Body of pancreas (tissue), 4 donors: ENCODE measurements at regions not wholly inside any gene's neighbourhood (a gene's known extent, or its start where the extent isn't known, plus 50 kb on each side); places are given as distances from the start of the nearest gene placed in this dataset.

ENCODE experiments used
- ATAC-seq: fragments of 150-250 bp; one replicate; pipeline ENCODE4 v1.9.1; 2016
- DNase-seq, 4 donors: peaks; one replicate each; pipeline ENCODE4 v3.0.0-alpha.2; 2019
- H3K27ac ChIP-seq, 4 donors: fragments of 200-600 bp; sonication (generic); 1 replicate in 3 of 4; 2 replicates in 1 of 4; pipeline versions ENCODE4 v1.5.1 to v1.6.1; 2016 to 2019; ENCODE audit warnings: mild to moderate bottlenecking in 1 of 4, mixed read lengths in 1 of 4, moderate library complexity in 1 of 4
- H3K27me3 ChIP-seq, 2 donors: fragments of 200-600 bp; sonication (generic); one replicate each; pipeline ENCODE4 v1.6.0; 2016; ENCODE audit warnings: mild to moderate bottlenecking in 1 of 2
- H3K36me3 ChIP-seq, 2 donors: fragments of 200-600 bp; sonication (generic); replicated peaks in 1 of 2; 2 replicates each; pipeline ENCODE4 v1.5.1; 2016; ENCODE audit warnings: low read depth in 2 of 2; ENCODE audit not compliant: insufficient read depth in 1 of 2
- H3K4me1 ChIP-seq: fragments of 200-600 bp; sonication (generic); one replicate; pipeline ENCODE4 v1.6.0; 2016
- H3K4me3 ChIP-seq, 2 donors: fragments of 200-600 bp; sonication (generic); 1 replicate in 1 of 2; 2 replicates in 1 of 2; pipeline ENCODE4 v1.5.1; 2016 to 2019
- H3K9me3 ChIP-seq, 3 donors: fragments of 200-600 bp; sonication (generic); 1 replicate in 2 of 3; 2 replicates in 1 of 3; pipeline ENCODE4 v1.5.1; 2016
- POLR2A ChIP-seq, 3 donors: fragments of 450-650 bp; IDR thresholded peaks; one replicate each; pipeline ENCODE4 v1.6.1; 2016; ENCODE audit warnings: antibody characterized with exemption in 3 of 3, mild to moderate bottlenecking in 2 of 3
- WGBS, 2 donors: methylation state at CpG; one replicate each; pipeline ENCODE4 v1.1.5; 2017; 5-methylcytosine and 5-hydroxymethylcytosine counted together
- intact Hi-C: fragments of 100-400 bp; cut with DNase I; formaldehyde crosslinking; loops from one replicate; pipeline ENCODE4 v1.15.1; 2023
- TF ChIP-seq, protein P1 (sequence below), 7 experiments: fragments of 450-650 bp in 4 of 7; fragments of 200-600 bp in 3 of 7; sonication (generic) in 3 of 7; IDR thresholded peaks; one replicate each; pipeline ENCODE4 v1.5.1; 2016 to 2019; ENCODE audit warnings: antibody characterized with exemption in 7 of 7

DNA sequence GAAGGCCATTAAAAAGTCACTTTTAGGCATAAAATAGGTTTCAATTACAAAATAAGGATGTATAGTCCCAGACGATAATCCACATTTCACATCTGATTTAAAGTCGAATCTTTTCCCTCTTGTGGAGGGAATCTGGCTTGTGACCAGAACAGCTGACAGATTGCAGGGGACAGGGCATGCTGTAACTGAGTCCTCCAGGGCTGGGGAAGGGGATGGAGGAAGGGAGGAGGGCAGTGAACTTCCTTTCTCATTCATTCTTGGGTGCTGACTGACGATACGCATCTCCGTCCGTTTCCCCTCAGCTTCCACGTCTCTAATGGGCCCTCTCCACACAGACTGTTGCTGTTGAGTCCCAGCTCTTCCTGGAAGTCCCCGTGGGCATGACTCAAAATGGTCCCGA is 108.1 kb upstream of the CSF3R start:
- TF ChIP-seq, protein P1, sequence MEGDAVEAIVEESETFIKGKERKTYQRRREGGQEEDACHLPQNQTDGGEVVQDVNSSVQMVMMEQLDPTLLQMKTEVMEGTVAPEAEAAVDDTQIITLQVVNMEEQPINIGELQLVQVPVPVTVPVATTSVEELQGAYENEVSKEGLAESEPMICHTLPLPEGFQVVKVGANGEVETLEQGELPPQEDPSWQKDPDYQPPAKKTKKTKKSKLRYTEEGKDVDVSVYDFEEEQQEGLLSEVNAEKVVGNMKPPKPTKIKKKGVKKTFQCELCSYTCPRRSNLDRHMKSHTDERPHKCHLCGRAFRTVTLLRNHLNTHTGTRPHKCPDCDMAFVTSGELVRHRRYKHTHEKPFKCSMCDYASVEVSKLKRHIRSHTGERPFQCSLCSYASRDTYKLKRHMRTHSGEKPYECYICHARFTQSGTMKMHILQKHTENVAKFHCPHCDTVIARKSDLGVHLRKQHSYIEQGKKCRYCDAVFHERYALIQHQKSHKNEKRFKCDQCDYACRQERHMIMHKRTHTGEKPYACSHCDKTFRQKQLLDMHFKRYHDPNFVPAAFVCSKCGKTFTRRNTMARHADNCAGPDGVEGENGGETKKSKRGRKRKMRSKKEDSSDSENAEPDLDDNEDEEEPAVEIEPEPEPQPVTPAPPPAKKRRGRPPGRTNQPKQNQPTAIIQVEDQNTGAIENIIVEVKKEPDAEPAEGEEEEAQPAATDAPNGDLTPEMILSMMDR (IDR thresholded peaks at IDR 0.05) = no peak
- TF ChIP-seq POLR2A (IDR thresholded peaks at IDR 0.05) = no peak
- DNase-seq (no peak), ATAC-seq (no peak)
- Histone ChIP-seq H3K4me3 (no peak overlapping the region), H3K27ac (no peak overlapping the region), H3K9me3 (no peaks in the 10 kb centered on the region), H3K4me1 (no peaks in the 10 kb centered on the region), H3K36me3 (no peaks in the 10 kb centered on the region), H3K27me3 (peaks cover 0 to 4% of the 10 kb centered on the region in 2 donors)
- WGBS, 2 donors = 25 to 31% methylated on average over 9 of the region's 9 CpGs
- intact Hi-C loops = no loop called here

DNA sequence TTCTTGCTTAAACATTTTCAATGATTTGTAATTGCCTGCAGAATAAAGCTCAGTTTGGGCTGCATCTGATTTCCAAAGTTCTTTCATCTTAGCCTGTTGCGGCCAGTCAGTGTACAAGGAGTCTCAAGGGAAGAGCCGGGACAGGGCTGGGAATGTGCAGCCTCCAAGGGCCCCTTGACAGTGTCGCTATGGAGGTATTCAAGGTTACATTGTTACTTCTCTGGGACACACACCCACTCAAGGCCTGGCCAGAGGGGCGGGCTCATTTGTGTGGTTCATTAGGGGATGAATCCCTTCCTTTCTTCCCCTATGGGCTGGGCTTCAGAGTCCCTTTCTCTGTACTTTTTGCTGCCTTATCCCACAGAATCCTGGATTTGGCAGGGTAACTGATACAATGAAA is 107.6 kb upstream of the CSF3R start:
- Histone ChIP-seq H3K4me1 (no peaks in the 10 kb centered on the region), H3K4me3 (no peak overlapping the region), H3K27ac (no peak overlapping the region), H3K27me3 (peaks cover 0 to 4% of the 10 kb centered on the region in 2 donors), H3K36me3 (no peaks in the 10 kb centered on the region), H3K9me3 (no peaks in the 10 kb centered on the region)
- DNase-seq = no peak
- no peak for ATAC-seq
- TF ChIP-seq, protein P1 (IDR thresholded peaks at IDR 0.05) = no peak
- TF ChIP-seq POLR2A (IDR thresholded peaks at IDR 0.05) = no peak
- intact Hi-C loops = no loop called here
- WGBS, 2 donors = 64 to 74% methylated on average over 4 of the region's 4 CpGs

DNA sequence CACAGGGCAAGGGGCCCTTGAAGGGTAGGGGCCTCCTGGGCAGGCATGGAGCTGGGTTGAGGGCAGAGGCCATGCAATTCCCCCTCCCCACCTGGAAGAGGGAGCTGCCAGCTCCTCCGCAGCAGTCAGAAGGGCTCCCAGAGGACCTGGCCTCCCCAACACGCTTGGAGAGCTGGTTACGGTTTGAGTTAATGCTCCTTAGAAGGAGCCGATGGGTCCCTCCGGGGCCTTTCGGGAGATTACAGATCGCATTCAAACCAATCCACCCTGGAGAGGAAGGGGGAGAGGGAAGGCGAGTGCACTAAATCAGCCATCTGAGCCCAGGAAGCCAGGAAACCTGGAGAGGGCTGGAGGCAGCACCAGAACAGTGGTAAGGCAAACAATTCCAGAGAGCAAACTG is 106.3 kb upstream of the CSF3R start:
- no peaks in the 10 kb centered on the region for H3K36me3 ChIP-seq
- DNase-seq = no peak
- H3K4me1 ChIP-seq = no peaks in the 10 kb centered on the region
- no peaks in the 10 kb centered on the region for H3K9me3 ChIP-seq
- ATAC-seq = no peak
- no peak overlapping the region for H3K27ac ChIP-seq
- intact Hi-C loops = no loop called here
- 39 to 55% methylated on average over 5 to 8 of the region's 8 CpGs for WGBS, 2 donors
- TF ChIP-seq, protein P1 (IDR thresholded peaks at IDR 0.05) = no peak
- no peak for TF ChIP-seq POLR2A (IDR thresholded peaks at IDR 0.05)
- H3K27me3 ChIP-seq = no peaks in the 10 kb centered on the region
- no peak overlapping the region for H3K4me3 ChIP-seq

DNA sequence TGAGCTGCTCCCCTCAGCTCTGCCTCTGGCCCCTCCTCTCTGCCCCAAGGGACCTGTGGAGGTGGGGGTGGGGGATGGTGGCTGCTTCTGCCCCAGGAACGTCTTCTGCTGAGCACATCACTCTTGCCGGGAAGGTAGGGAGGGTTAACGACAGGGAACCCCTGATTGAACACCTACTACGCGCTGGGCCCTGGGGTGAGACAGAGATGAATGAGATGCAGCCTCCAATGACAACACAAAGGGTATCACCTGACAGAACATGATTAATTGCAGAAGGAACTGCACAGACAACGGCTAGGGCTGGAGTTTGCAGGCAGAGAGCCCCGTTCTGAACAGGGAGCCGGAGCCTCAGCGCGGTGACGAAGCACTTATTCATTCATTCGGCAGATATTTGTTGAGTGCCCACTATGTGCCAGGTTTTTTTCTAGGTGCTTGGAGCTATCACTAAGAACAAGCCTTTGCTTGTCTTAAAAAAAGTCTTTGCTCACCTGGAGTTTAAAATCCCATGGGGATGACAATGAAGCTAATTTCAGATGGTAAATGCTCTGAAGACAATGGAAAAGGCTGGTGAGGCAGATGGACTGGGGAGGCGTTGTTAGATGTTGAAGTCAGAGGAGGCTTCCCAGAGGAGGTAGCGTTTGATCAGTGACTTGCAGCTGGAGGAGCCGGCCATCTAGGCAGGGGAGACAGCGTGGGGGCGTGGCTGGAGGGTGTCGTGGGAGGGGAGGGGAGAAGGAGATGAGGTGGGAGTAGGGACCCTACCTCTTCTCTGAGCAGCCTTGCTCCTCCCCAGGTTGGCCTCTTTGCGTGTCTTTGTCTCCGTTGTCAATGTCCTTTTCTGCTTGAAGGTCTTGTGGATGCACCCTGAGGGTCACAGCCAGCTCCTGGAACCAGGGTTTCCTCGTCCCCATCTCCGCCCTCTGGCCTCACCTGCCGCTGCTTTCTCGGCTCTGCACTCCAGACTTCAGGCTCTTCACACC is 103.1 kb upstream of the CSF3R start:
- H3K9me3 ChIP-seq = no peaks in the 10 kb centered on the region
- 14 to 16% methylated on average over 24 of the region's 24 CpGs for WGBS, 2 donors
- DNase-seq (no peak), ATAC-seq (no peak)
- no peaks in the 10 kb centered on the region for H3K36me3 ChIP-seq
- H3K27me3 ChIP-seq = no peaks in the 10 kb centered on the region
- H3K4me3 ChIP-seq = no peak overlapping the region
- H3K4me1 ChIP-seq = no peaks in the 10 kb centered on the region
- intact Hi-C loops = no loop called here
- no peak for TF ChIP-seq POLR2A (IDR thresholded peaks at IDR 0.05)
- TF ChIP-seq, protein P1 (IDR thresholded peaks at IDR 0.05) = no peak
- H3K27ac ChIP-seq = no peak overlapping the region
